ENCODE measurements at regions not wholly inside any gene's neighbourhood (a gene's known extent, or its start where the extent isn't known, plus 50 kb on each side); places are given as distances from the start of the nearest gene placed in this dataset.
"Not testable (repeated sequence)": the region's sequence is repeated elsewhere in the genome, so short reads cannot be mapped to it uniquely, and the experiment has no call there.

- DNase-seq (ENCODE audit: low spot score): no peak
These were observed 408.9 kb downstream of the NAP1L3 start for GRCh38 chrX:93264261-93265002.

GRCh38 chrX:93259029-93259428 is 414.3 kb downstream of the NAP1L3 start:
- DNase-seq (ENCODE audit: low spot score): peak; percentile 6

GRCh38 chrX:93242897-93243296 is 430.5 kb downstream of the NAP1L3 start:
- DNase-seq (ENCODE audit: low spot score): no peak

- DNase-seq (ENCODE audit: low spot score): not testable (repeated sequence)
These were observed 437.7 kb downstream of the NAP1L3 start for GRCh38 chrX:93235494-93236256.

GRCh38 chrX:93229036-93229435 is 444.3 kb downstream of the NAP1L3 start:
- DNase-seq (ENCODE audit: low spot score): no peak

Data from HT-29 (cell line).